Breast epithelium (tissue), 3 donors: ENCODE measurements at regions not wholly inside any gene's neighbourhood (a gene's known extent, or its start where the extent isn't known, plus 50 kb on each side); places are given as distances from the start of the nearest gene placed in this dataset.

Experiments
- CTCF ChIP-seq, 3 donors: fragments of 450-650 bp; IDR thresholded peaks; one replicate each; pipeline ENCODE4 v1.5.1; 2016 to 2017; ENCODE audit warnings: antibody characterized with exemption in 3 of 3, mild to moderate bottlenecking in 3 of 3, moderate library complexity in 3 of 3
- POLR2A ChIP-seq: fragments of 450-650 bp; IDR thresholded peaks from one replicate; pipeline ENCODE4 v1.6.1; 2016; ENCODE audit warnings: antibody characterized with exemption, mild to moderate bottlenecking, moderate library complexity
- POLR2AphosphoS5 ChIP-seq, 3 donors: sonication (generic); formaldehyde crosslinking; IDR thresholded peaks; one replicate each; pipeline ENCODE4 v1.6.1; 2017; ENCODE audit warnings: antibody characterized with exemption in 3 of 3

- no peak for TF ChIP-seq CTCF (IDR thresholded peaks at IDR 0.05)
- no peak for TF ChIP-seq POLR2A
- no peak for TF ChIP-seq POLR2AphosphoS5 (IDR thresholded peaks at IDR 0.05)
Observed at GRCh38 chr5:57010786-57011185, 58.9 kb upstream of the MIER3 start.
